GM19467 (cell line): ENCODE measurements at regions not wholly inside any gene's neighbourhood (a gene's known extent, or its start where the extent isn't known, plus 50 kb on each side); places are given as distances from the start of the nearest gene placed in this dataset.
"Not testable (repeated sequence)": the region's sequence is repeated elsewhere in the genome, so short reads cannot be mapped to it uniquely, and the experiment has no call there.

ENCODE experiments used
- ATAC-seq: cut with Tn5 transposase; IDR thresholded peaks from one replicate; pipeline ENCODE4 v1.9.1; 2021; ENCODE audit warnings: mild to moderate bottlenecking, moderate library complexity; ENCODE audit not compliant: unreplicated experiment

DNA sequence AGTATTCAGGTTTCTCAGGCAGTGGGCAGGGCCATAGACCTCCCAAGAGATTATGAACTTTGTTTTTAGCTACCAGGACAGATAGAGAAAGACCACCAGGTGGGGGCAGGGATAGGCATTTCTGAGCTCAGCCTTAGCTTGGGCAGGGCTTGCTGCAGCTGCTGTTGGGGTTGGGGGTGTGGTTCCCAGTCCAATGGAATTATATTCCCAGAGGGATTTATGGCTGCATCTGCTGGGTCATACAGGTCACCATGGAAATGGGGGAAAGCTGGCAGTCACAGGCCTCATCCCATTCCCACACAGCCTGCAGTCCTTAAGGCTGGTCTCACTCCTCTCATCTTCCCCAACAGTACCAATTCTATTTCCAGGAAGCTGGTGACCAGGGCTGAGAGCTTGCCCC is 144.6 kb upstream of the ZPLD1 start:
- ATAC-seq: no peak

DNA sequence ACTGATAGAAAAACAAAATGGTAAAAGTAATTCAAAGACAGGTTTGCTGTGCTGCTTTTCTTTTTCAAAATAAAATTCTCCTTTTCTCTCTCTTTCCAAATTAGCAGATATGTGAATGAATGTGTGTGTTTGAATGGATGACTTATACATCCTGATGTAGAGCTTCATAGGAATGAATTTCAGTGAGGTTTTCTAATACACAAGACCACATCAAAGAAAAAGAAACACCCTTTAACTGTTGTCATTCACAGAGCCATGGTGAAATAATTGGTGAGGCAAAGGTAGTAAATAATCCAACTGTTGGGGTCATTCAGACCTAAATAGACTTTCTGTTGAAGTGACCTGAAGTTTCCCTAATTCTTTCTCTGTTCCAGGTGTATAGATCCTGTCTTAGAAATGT is 139.1 kb upstream of the ZPLD1 start:
- ATAC-seq: no peak

DNA sequence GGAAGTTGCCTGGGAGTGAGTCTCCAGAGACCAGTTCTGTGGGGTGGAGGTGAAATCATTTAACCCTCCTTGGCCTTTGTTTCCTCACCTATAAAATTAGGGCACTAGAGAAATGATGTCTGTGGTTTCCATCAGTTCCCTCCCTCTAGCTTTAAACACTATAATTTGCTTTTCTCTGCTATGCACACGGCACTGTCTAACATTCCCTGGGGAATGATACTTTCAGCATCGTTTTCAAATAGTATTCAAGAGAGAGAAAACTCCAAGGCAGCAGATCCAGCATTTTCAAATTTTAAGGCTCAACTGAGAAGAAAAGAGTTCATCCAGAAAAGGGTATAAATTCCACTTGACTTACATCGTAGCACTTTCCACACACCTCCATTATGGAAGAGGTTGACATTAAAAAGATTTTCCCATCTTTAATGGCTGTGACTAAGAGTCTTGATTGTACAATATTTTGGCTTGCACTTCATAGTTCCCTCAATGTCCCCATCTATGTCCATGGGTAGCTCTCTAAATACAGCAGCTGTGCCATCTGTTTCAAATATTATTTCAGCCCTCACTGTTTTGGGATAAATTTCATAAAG is 137.7 kb upstream of the ZPLD1 start:
- no peak for ATAC-seq

GRCh38 chr3:102299125-102299877 is 135.5 kb upstream of the ZPLD1 start:
- no peak for ATAC-seq

DNA sequence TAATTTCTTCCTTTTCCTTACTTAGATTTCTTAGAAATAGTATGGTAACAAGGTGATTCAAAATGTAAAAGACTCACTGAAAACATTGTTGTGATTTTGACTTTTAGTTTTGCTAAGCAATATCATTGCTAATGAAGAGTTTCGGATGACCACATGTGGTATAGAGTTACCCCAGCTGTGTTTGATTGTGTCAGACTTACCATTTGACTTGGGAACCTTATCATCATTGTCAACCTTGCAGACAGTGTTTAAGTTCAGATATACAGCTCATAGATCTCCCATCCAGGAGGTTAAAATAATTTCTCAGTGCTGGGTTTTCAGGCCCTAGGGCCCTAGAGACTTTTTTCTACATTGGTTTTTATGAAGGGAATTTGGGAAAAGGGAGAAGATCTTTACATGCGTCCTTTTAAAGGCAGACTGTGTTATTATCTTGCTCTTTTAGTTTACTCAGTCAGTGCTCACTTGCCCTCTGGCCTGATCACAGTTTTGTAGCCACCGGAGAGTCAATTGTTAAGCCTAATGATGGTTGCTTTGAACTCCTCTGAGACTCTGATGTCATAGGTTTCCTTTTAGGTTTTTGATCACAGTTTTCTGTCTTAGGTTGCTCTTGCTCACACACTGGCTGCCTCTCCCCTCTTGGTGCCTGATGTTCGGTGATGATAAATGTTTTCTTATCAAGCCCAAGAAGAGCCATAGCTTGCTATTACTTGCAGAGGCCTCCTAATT is 133.5 kb upstream of the ZPLD1 start:
- no peak for ATAC-seq

GRCh38 chr3:102302020-102302419 is 132.8 kb upstream of the ZPLD1 start:
- no peak for ATAC-seq

DNA sequence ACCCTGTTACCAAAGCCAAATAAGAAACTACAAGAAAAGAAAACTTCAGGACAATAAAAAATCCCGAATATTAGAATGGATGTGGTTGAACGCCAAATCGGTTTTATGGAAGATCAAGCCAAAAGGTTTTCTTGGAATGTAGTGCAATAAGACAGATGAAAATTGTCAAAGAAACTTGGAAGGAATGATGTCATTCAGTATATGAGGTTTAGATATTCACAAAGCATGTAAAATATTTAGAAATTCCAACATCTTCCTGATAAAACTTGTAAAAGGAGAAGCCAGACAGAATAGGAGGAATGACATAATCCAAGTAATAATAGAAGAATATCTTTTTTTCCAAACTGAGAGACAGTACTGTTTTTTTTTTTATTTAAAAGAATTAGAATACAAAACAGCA is 130.3 kb upstream of the ZPLD1 start:
- ATAC-seq: no peak

GRCh38 chr3:102307442-102307841 is 127.4 kb upstream of the ZPLD1 start:
- ATAC-seq: no peak

GRCh38 chr3:102329066-102329465 is 105.7 kb upstream of the ZPLD1 start:
- ATAC-seq: no peak

- ATAC-seq: no peak
Measured at GRCh38 chr3:102329561-102329960, 105.3 kb upstream of the ZPLD1 start.

DNA sequence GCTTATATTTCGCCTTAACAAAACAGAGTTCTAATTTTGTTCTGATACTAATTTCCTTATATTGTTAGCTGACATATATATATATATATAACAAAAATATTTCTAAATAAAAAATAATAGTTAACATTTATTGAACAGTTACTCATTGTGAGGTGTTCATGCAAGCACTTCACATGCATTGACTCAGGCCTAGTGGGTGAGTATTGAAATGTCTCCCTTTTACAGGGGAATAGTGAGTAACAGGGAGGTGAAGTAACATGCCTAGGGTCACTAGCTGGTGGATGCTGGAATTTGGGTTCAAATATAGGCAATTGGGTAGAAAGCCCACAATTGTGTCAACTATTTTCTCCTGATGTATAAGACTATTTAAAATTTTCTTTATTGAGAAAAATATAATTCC is 102.6 kb upstream of the ZPLD1 start:
- ATAC-seq: no peak

DNA sequence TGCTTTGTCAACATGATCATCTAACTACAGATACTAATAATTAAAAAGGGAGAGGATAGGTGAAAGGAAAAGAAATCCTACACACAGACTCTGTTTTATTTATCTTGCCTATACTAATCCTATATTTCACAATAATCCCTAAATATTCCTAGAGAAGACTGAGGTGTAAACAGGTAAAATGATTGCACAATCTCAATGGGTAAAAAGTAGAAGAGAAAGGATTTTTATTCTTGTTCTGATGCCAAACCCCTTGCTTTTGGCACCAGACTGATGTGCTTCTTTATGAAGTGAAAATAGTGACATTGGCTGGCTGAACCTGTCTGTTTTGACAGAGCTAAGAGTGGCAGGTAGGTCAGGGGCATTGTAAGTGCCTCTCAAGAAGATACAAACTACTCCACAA is 101.9 kb upstream of the ZPLD1 start:
- ATAC-seq: no peak

DNA sequence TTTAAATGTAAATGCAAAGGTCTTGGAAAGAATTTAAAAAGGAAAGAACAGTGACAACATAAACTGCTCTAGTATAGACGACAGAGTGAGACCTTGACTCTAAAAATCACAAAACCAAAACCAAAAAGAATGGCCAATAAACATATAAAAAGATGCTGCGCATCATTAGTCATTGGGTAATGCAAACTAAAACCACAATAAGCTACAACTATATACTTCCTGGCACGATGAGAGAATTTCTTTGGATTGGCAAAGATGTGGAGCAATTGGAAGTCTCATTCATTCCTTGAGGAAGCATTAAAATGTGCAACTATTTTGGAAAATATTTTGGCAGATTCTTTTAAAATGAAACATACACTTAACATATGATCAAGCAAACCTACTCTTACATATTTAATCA is 98.7 kb upstream of the ZPLD1 start:
- ATAC-seq: no peak

DNA sequence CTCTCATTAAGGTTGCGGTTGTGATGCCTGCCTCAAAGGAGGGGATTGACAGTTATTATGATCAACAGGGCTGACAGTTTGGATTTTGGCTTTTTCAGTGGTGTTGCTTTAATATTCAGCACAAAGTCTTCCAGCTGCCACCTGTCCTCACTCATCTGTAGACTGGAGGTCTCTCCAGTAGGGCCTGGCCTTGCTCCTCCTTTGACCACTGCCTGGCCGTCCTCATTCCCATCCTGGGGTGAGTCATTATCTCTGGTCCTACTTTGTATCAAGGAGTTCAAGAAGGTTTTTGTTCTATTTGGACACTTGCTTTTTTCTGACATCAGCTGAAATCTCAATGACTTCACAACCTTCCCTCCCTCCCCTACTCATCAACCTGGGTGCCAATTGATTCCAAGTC is 95.1 kb upstream of the ZPLD1 start:
- no peak for ATAC-seq

DNA sequence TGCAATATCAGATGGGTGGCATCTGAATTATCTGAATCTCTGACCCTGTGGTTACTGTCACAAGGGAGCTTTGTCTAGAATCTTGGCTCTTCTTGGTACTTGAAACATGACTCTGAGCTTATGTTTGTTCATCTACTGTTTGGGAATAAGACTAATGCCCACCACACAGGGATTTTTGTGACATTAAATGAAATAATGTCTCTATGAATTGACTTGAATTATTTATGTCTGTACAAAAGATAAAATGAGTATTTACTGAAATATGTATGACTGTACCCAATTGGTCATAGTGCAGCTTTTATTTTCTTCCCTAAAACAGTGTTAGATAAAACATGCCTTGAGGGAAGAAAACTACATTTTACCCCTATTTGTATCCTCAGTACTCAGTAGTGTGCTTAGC is 87.9 kb upstream of the ZPLD1 start:
- ATAC-seq: no peak

- ATAC-seq: no peak
Measured at GRCh38 chr3:102348904-102349303, 85.9 kb upstream of the ZPLD1 start.

GRCh38 chr3:102353148-102353547 is 81.7 kb upstream of the ZPLD1 start:
- ATAC-seq: no peak

DNA sequence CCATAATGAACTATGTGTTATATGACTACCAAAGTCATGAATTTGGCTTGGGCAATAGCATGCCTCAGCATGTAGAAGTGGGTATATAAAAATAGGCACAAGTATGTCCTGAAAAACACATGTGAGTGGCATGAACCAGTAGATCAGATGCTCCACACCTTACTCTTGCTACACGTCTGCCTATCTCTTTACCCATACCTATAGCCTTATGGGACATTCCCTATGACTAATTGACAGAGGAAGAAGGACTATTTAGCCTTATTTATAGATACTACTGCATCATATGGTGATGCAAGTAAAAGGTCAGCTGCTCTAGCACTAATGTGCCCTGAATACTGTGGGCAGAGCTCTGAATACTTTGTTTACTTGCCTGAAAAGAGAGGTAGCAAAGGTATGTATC is 81.0 kb upstream of the ZPLD1 start:
- ATAC-seq: no peak

- ATAC-seq: no peak
Measured at GRCh38 chr3:102354818-102355515, 79.8 kb upstream of the ZPLD1 start.

- no peak for ATAC-seq
Measured at GRCh38 chr3:102356506-102356905, 78.3 kb upstream of the ZPLD1 start.

DNA sequence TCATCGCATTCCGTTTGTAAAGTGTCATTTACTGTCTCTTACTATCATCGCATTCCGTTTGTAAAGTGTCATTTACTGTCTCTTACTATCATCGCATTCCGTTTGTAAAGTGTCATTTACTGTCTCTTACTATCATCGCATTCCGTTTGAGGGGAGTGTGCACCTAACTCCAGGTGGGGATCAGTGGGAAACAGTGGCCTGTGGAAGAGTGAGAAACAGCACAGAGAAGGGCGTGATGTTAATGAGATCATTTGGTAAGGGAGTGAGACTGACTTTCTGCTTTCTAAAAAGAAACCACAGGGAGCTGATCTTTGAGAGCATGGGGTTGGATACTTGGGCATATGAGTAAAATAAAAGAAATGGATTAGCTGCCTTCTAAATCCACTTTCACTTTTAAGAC is 77.5 kb upstream of the ZPLD1 start:
- not testable (repeated sequence) for ATAC-seq
